ENCODE measurements at regions not wholly inside any gene's neighbourhood (a gene's known extent, or its start where the extent isn't known, plus 50 kb on each side); places are given as distances from the start of the nearest gene placed in this dataset.

DNA sequence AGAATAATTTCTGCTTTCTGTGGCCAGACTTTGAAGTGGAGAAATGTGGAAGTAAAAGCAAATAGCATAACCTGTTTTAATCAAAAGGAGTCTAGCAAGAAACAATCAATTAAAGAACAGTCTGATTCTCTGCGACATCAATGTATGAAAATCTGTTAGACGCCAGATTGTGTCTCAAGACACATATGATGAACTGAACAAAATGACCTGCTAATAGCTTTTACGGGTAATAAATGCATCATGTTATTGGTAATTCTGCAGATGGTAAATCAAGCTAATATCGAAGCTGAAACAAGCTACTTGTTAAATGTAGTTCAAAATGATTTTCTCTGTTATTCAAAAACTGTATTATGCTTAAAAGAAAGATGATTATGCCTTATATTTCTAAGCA lies 208.5 kb upstream of the FIGN start:
- Histone ChIP-seq H4K5ac (ENCODE audit: insufficient read length, low read depth, low read length) (no peak overlapping the region), H3K9ac (replicated peaks in 1 of 4; ENCODE audit: extremely low read depth in 1 of 4, low read depth in 3 of 4, low read length in 3 of 4) (no peak overlapping the region), H4K20me1 (replicated peaks in 1 of 2; ENCODE audit: control insufficient read depth in 1 of 2, insufficient read depth in 2 of 2, low read length in 2 of 2) (no peaks in the 10 kb centered on the region), H3K23me2 (ENCODE audit: low read depth, low read length) (no peaks in the 10 kb centered on the region), H4K8ac (ENCODE audit: extremely low read depth, insufficient read depth, low read length) (no peak overlapping the region), H3K27ac (ENCODE audit: low read depth, low read length) (no peak overlapping the region), H2AFZ (ENCODE audit: low read length) (no peak overlapping the region), H3K14ac (ENCODE audit: insufficient read length) (no peak overlapping the region), H3K4ac (replicated peaks; ENCODE audit: insufficient read length, low read depth, low read length) (no peak overlapping the region), H3K9me3 (ENCODE audit: insufficient read depth in 2 of 2, low read depth in 1 of 2, low read length in 1 of 2) (no peaks in the 10 kb centered on the region), H2BK15ac (ENCODE audit: low read length) (no peak overlapping the region), H3K4me3 (ENCODE audit: extremely low read depth in 1 of 4, insufficient read depth in 2 of 4, low read depth in 3 of 4, low read length in 4 of 4) (no peak overlapping the region), H3K36me3 (ENCODE audit: control insufficient read depth in 2 of 4, insufficient read depth in 4 of 4, low read length in 3 of 4) (no peaks in the 10 kb centered on the region), H2AK5ac (ENCODE audit: low read depth, low read length) (no peak overlapping the region), H2BK5ac (ENCODE audit: low read depth, low read length) (no peak overlapping the region), H3K79me2 (ENCODE audit: control insufficient read depth in 1 of 2, insufficient read depth in 2 of 2, low read length in 2 of 2) (no peaks in the 10 kb centered on the region), H3K79me1 (ENCODE audit: low read depth, low read length) (no peaks in the 10 kb centered on the region), H2BK120ac (replicated peaks; ENCODE audit: low read depth, low read length) (no peak overlapping the region), H4K91ac (replicated peaks; ENCODE audit: insufficient read length, low read length) (no peak overlapping the region), H3K4me2 (ENCODE audit: insufficient read depth in 1 of 2, low read depth in 2 of 2, low read length in 2 of 2) (no peak overlapping the region), H2BK12ac (ENCODE audit: low read depth, low read length) (no peak overlapping the region), H3K4me1 (replicated peaks in 1 of 4; ENCODE audit: control insufficient read depth in 3 of 4, insufficient read depth in 4 of 4, low read length in 3 of 4) (peaks cover 0 to 5% (median 2%) of the 10 kb centered on the region in 4 experiments; a peak in 2 of 7 replicates), H3K56ac (replicated peaks; ENCODE audit: insufficient read length, low read depth, low read length) (no peak overlapping the region), H3K18ac (ENCODE audit: extremely low read depth, low read length) (no peak overlapping the region), H2BK20ac (ENCODE audit: low read length) (no peak overlapping the region), H3K23ac (ENCODE audit: insufficient read length) (no peak overlapping the region), H3K27me3 (replicated peaks in 1 of 4; ENCODE audit: control insufficient read depth in 3 of 4, extremely low read depth in 1 of 4, insufficient read depth in 3 of 4, low read length in 3 of 4) (no peaks in the 10 kb centered on the region)
- POLR2A ChIA-PET (ENCODE audit: partially characterized antibody): no interaction called here
- no peak for DNase-seq (ENCODE audit: low read depth in 1 of 2, low spot score in 2 of 2)
- 93% methylated on average over 4 of the region's 4 CpGs; no CpG with 5 or more reads in 1 of the 2 experiments for WGBS, 2 experiments (ENCODE audit: extremely low coverage in 1 of 2, insufficient coverage in 1 of 2, insufficient read length in 1 of 2, insufficient replicate concordance in 2 of 2, low coverage in 1 of 2, low lambda C conversion rate in 2 of 2, missing lambda C conversion rate in 1 of 2)
- FAIRE-seq: no peak
- CTCF ChIA-PET (ENCODE audit: partially characterized antibody): interaction anchor here (1.4 kb wide), 1 partner anchor 606 kb away, joined by 3 read pairs; no protein-coding TSS in a partner anchor
- no peak for TF ChIP-seq EGR1 (IDR thresholded peaks at IDR 0.05; ENCODE audit: borderline replicate concordance, low read depth, low read length)
- TF ChIP-seq EP300 (IDR thresholded peaks at IDR 0.05; ENCODE audit: borderline replicate concordance in 1 of 2, low read depth in 2 of 2, low read length in 2 of 2): no peak
- TF ChIP-seq SRF (IDR thresholded peaks at IDR 0.05; ENCODE audit: low read depth, low read length): no peak
- TF ChIP-seq ASH2L (IDR thresholded peaks at IDR 0.05; ENCODE audit: low read length): no peak
- TF ChIP-seq POLR2AphosphoS5 (IDR thresholded peaks at IDR 0.05; ENCODE audit: low read depth, low read length): no peak
- no peak for TF ChIP-seq GTF2F1 (IDR thresholded peaks at IDR 0.05; ENCODE audit: borderline replicate concordance, low read depth, low read length)
- TF ChIP-seq RAD21 (IDR thresholded peaks at IDR 0.05 in 1 of 2, conservative IDR thresholded peaks at IDR 0.05 in 1 of 2; ENCODE audit: low read depth in 2 of 2, low read length in 2 of 2): no peak
- TF ChIP-seq CHD1 (IDR thresholded peaks at IDR 0.05; ENCODE audit: low read depth, low read length): no peak
- TF ChIP-seq SP2 (IDR thresholded peaks at IDR 0.05; ENCODE audit: low read length): no peak
- TF ChIP-seq SP1 (IDR thresholded peaks at IDR 0.05; ENCODE audit: low read depth, low read length): no peak
- TF ChIP-seq BACH1 (IDR thresholded peaks at IDR 0.05; ENCODE audit: low read length): no peak

Measured in H1 (cell line).